Prostate gland (tissue), 2 donors: ENCODE measurements at regions not wholly inside any gene's neighbourhood (a gene's known extent, or its start where the extent isn't known, plus 50 kb on each side); places are given as distances from the start of the nearest gene placed in this dataset.

Source experiments
- DNase-seq: peaks from one replicate; pipeline ENCODE4 v3.0.0-alpha.2; 2019; ENCODE audit warnings: low spot score
- H3K27ac ChIP-seq, 2 donors: fragments of 200-600 bp; sonication (generic); 2 replicates each; pipeline ENCODE4 v1.5.1; 2017 to 2019
- H3K27me3 ChIP-seq: fragments of 200-600 bp; sonication (generic); replicated peaks from 2 replicates; pipeline ENCODE4 v1.5.1; 2019; ENCODE audit not compliant: insufficient read depth
- H3K36me3 ChIP-seq, 2 donors: fragments of 200-600 bp; sonication (generic); 1 replicate in 1 of 2; 2 replicates in 1 of 2; pipeline versions ENCODE4 v1.5.1 to v1.8.1; 2017 to 2019
- H3K4me1 ChIP-seq: fragments of 200-600 bp; sonication (generic); replicated peaks from 2 replicates; pipeline ENCODE4 v1.5.1; 2019
- H3K4me3 ChIP-seq, 2 donors: fragments of 200-600 bp; sonication (generic); 2 replicates each; pipeline ENCODE4 v1.5.1; 2017 to 2019
- H3K9me3 ChIP-seq: fragments of 200-600 bp; sonication (generic); 2 replicates; pipeline ENCODE4 v1.5.1; 2017
- POLR2A ChIP-seq: fragments of 450-650 bp; IDR thresholded peaks from one replicate; pipeline ENCODE4 v1.6.1; 2016; ENCODE audit warnings: antibody characterized with exemption, mild to moderate bottlenecking
- POLR2AphosphoS5 ChIP-seq: sonication (generic); formaldehyde crosslinking; IDR thresholded peaks from one replicate; pipeline ENCODE4 v1.6.1; 2017; ENCODE audit warnings: antibody characterized with exemption
- WGBS: methylation state at CpG from one replicate; pipeline ENCODE4 v1.1.5; 2018; 5-methylcytosine and 5-hydroxymethylcytosine counted together
- intact Hi-C: fragments of 100-400 bp; cut with DNase I; formaldehyde crosslinking; loops from one replicate; pipeline ENCODE4 v1.14.2; 2022
- TF ChIP-seq, protein P1 (sequence below), 4 experiments: fragments of 200-600 bp in 2 of 4; fragments of 450-650 bp in 2 of 4; sonication (generic) in 2 of 4; IDR thresholded peaks; 1 replicate in 3 of 4; 2 replicates in 1 of 4; pipeline ENCODE4 v1.5.1; 2016 to 2019; ENCODE audit warnings: antibody characterized with exemption in 4 of 4, mild to moderate bottlenecking in 2 of 4, moderate library complexity in 2 of 4

GRCh38 chr12:24173067-24173466, 223.6 kb upstream of the SOX5 start:
- 52% methylated on average over 7 of the region's 7 CpGs for WGBS
- no peaks in the 10 kb centered on the region for H3K36me3 ChIP-seq
- no peaks in the 10 kb centered on the region for H3K27me3 ChIP-seq
- DNase-seq, result no peak
- intact Hi-C loops, result no loop called here
- no peaks in the 10 kb centered on the region for H3K9me3 ChIP-seq
- no peaks in the 10 kb centered on the region for H3K4me1 ChIP-seq
- TF ChIP-seq POLR2AphosphoS5, result no peak
- no peak for TF ChIP-seq POLR2A
- TF ChIP-seq, protein P1, sequence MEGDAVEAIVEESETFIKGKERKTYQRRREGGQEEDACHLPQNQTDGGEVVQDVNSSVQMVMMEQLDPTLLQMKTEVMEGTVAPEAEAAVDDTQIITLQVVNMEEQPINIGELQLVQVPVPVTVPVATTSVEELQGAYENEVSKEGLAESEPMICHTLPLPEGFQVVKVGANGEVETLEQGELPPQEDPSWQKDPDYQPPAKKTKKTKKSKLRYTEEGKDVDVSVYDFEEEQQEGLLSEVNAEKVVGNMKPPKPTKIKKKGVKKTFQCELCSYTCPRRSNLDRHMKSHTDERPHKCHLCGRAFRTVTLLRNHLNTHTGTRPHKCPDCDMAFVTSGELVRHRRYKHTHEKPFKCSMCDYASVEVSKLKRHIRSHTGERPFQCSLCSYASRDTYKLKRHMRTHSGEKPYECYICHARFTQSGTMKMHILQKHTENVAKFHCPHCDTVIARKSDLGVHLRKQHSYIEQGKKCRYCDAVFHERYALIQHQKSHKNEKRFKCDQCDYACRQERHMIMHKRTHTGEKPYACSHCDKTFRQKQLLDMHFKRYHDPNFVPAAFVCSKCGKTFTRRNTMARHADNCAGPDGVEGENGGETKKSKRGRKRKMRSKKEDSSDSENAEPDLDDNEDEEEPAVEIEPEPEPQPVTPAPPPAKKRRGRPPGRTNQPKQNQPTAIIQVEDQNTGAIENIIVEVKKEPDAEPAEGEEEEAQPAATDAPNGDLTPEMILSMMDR (IDR thresholded peaks at IDR 0.05), result no peak
- no peak overlapping the region for H3K27ac ChIP-seq
- H3K4me3 ChIP-seq, result no peak overlapping the region

DNA sequence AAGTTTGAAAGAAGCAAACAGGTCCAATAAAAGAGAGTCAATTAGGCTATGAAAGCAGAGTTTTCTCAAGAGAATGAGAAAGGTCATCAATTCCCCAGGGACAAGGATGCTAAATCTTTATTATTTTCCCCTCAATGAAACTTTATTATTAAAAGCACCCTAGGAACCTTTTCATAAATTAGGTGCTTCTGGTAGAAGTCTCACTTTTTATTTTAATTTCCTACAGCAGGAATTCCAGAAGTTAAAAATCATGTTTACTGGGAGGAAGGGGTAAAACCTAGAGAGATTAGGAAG, 223.2 kb upstream of the SOX5 start:
- DNase-seq, result no peak
- Histone ChIP-seq H3K4me1 (no peaks in the 10 kb centered on the region), H3K9me3 (no peaks in the 10 kb centered on the region), H3K27ac (no peak overlapping the region), H3K36me3 (no peaks in the 10 kb centered on the region), H3K4me3 (no peak overlapping the region), H3K27me3 (no peaks in the 10 kb centered on the region)
- intact Hi-C loops, result no loop called here
- TF ChIP-seq, protein P1 (IDR thresholded peaks at IDR 0.05), result no peak
- TF ChIP-seq POLR2A, result no peak
- no peak for TF ChIP-seq POLR2AphosphoS5

GRCh38 chr12:24172031-24172772, 222.7 kb upstream of the SOX5 start:
- H3K27ac ChIP-seq, result no peak overlapping the region
- H3K4me1 ChIP-seq, result no peaks in the 10 kb centered on the region
- intact Hi-C loops, result no loop called here
- 85% methylated on average over 13 of the region's 13 CpGs for WGBS
- no peaks in the 10 kb centered on the region for H3K27me3 ChIP-seq
- no peaks in the 10 kb centered on the region for H3K9me3 ChIP-seq
- DNase-seq, result no peak
- no peaks in the 10 kb centered on the region for H3K36me3 ChIP-seq
- TF ChIP-seq POLR2A (no peak), POLR2AphosphoS5 (no peak)
- TF ChIP-seq, protein P1 (IDR thresholded peaks at IDR 0.05), result no peak
- no peak overlapping the region for H3K4me3 ChIP-seq

GRCh38 chr12:24155042-24155441, 205.6 kb upstream of the SOX5 start:
- no peak for TF ChIP-seq POLR2A
- TF ChIP-seq, protein P1 (IDR thresholded peaks at IDR 0.05), result no peak
- TF ChIP-seq POLR2AphosphoS5, result no peak
- no peak overlapping the region for H3K4me3 ChIP-seq
- 77% methylated on average over 2 of the region's 2 CpGs for WGBS
- DNase-seq, result no peak
- no peaks in the 10 kb centered on the region for H3K27me3 ChIP-seq
- intact Hi-C loops, result no loop called here
- no peaks in the 10 kb centered on the region for H3K9me3 ChIP-seq
- H3K4me1 ChIP-seq, result no peaks in the 10 kb centered on the region
- no peaks in the 10 kb centered on the region for H3K36me3 ChIP-seq
- H3K27ac ChIP-seq, result no peak overlapping the region

- TF ChIP-seq POLR2AphosphoS5, result no peak
- no peak for TF ChIP-seq POLR2A
- TF ChIP-seq, protein P1 (IDR thresholded peaks at IDR 0.05), result no peak
- no peaks in the 10 kb centered on the region for H3K4me1 ChIP-seq
- no peaks in the 10 kb centered on the region for H3K36me3 ChIP-seq
- DNase-seq, result no peak
- 47% methylated on average over 2 of the region's 2 CpGs for WGBS
- H3K9me3 ChIP-seq, result no peaks in the 10 kb centered on the region
- no peak overlapping the region for H3K27ac ChIP-seq
- no peak overlapping the region for H3K4me3 ChIP-seq
- H3K27me3 ChIP-seq, result no peaks in the 10 kb centered on the region
- intact Hi-C loops, result no loop called here
Measured at GRCh38 chr12:24153079-24153478, 203.6 kb upstream of the SOX5 start.
